Activated naive CD4-positive, alpha-beta T cell treated with anti-CD3 and anti-CD28 coated beads, Interleukin-2, amount 50 U/mL, for 24 hours (primary cell): ENCODE measurements at regions not wholly inside any gene's neighbourhood (a gene's known extent, or its start where the extent isn't known, plus 50 kb on each side); places are given as distances from the start of the nearest gene placed in this dataset.
A peak's percentile ranks its signal among the peaks of the same experiment; 100 is the strongest.

Experiments used
- H3K27ac Mint-ChIP-seq: one replicate; pipeline ENCODE4 v1.8.0; 2021; ENCODE audit warnings: mild to moderate bottlenecking, mixed read lengths
- H3K27me3 Mint-ChIP-seq: one replicate; pipeline ENCODE4 v1.8.0; 2021; ENCODE audit warnings: mixed read lengths
- H3K36me3 Mint-ChIP-seq: one replicate; pipeline ENCODE4 v1.8.0; 2021; ENCODE audit warnings: mixed read lengths
- H3K4me1 Mint-ChIP-seq: one replicate; pipeline ENCODE4 v1.8.0; 2021; ENCODE audit warnings: mixed read lengths
- H3K4me3 Mint-ChIP-seq: one replicate; pipeline ENCODE4 v1.8.0; 2021; ENCODE audit warnings: mild to moderate bottlenecking, mixed read lengths
- H3K9me3 Mint-ChIP-seq: one replicate; pipeline ENCODE4 v1.8.0; 2021; ENCODE audit warnings: mixed read lengths

- no peaks in the 10 kb centered on the region for H3K36me3 Mint-ChIP-seq
- no peaks in the 10 kb centered on the region for H3K9me3 Mint-ChIP-seq
- peaks cover 2% of the 10 kb centered on the region for H3K27me3 Mint-ChIP-seq
- no peak overlapping the region for H3K4me3 Mint-ChIP-seq
- H3K27ac Mint-ChIP-seq: no peak overlapping the region
- no peaks in the 10 kb centered on the region for H3K4me1 Mint-ChIP-seq
Observed at GRCh38 chr22:48178536-48178935, 1416.1 kb downstream of the TBC1D22A start.

- Mint-ChIP-seq H3K27ac (no peak overlapping the region), H3K36me3 (no peaks in the 10 kb centered on the region), H3K4me3 (no peak overlapping the region), H3K27me3 (peaks cover 2% of the 10 kb centered on the region), H3K9me3 (no peaks in the 10 kb centered on the region), H3K4me1 (no peaks in the 10 kb centered on the region)
Observed at GRCh38 chr22:48177631-48178030, 1415.2 kb downstream of the TBC1D22A start.

GRCh38 chr22:48175721-48176120 lies 1413.3 kb downstream of the TBC1D22A start:
- H3K27ac Mint-ChIP-seq: no peak overlapping the region
- no peaks in the 10 kb centered on the region for H3K4me1 Mint-ChIP-seq
- no peaks in the 10 kb centered on the region for H3K36me3 Mint-ChIP-seq
- H3K4me3 Mint-ChIP-seq: no peak overlapping the region
- H3K27me3 Mint-ChIP-seq: no peaks in the 10 kb centered on the region
- no peaks in the 10 kb centered on the region for H3K9me3 Mint-ChIP-seq

- H3K9me3 Mint-ChIP-seq: no peaks in the 10 kb centered on the region
- no peak overlapping the region for H3K27ac Mint-ChIP-seq
- H3K4me3 Mint-ChIP-seq: no peak overlapping the region
- no peaks in the 10 kb centered on the region for H3K36me3 Mint-ChIP-seq
- no peaks in the 10 kb centered on the region for H3K27me3 Mint-ChIP-seq
- H3K4me1 Mint-ChIP-seq: no peaks in the 10 kb centered on the region
Observed at GRCh38 chr22:48173773-48174160, 1411.3 kb downstream of the TBC1D22A start.

- Mint-ChIP-seq H3K4me1 (no peaks in the 10 kb centered on the region), H3K9me3 (no peaks in the 10 kb centered on the region), H3K27ac (no peak overlapping the region), H3K36me3 (no peaks in the 10 kb centered on the region), H3K27me3 (no peaks in the 10 kb centered on the region), H3K4me3 (no peak overlapping the region)
Observed at GRCh38 chr22:48173061-48173772, 1410.8 kb downstream of the TBC1D22A start.

- no peaks in the 10 kb centered on the region for H3K36me3 Mint-ChIP-seq
- no peak overlapping the region for H3K27ac Mint-ChIP-seq
- no peaks in the 10 kb centered on the region for H3K27me3 Mint-ChIP-seq
- no peaks in the 10 kb centered on the region for H3K9me3 Mint-ChIP-seq
- no peak overlapping the region for H3K4me3 Mint-ChIP-seq
- H3K4me1 Mint-ChIP-seq: no peaks in the 10 kb centered on the region
Observed at GRCh38 chr22:48171271-48171691, 1408.8 kb downstream of the TBC1D22A start.

GRCh38 chr22:48169227-48169626 lies 1406.8 kb downstream of the TBC1D22A start:
- Mint-ChIP-seq H3K4me1 (no peaks in the 10 kb centered on the region), H3K9me3 (no peaks in the 10 kb centered on the region), H3K27me3 (no peaks in the 10 kb centered on the region), H3K4me3 (no peak overlapping the region), H3K36me3 (no peaks in the 10 kb centered on the region), H3K27ac (no peak overlapping the region)

- no peaks in the 10 kb centered on the region for H3K27me3 Mint-ChIP-seq
- H3K36me3 Mint-ChIP-seq: no peaks in the 10 kb centered on the region
- H3K4me3 Mint-ChIP-seq: no peak overlapping the region
- H3K9me3 Mint-ChIP-seq: no peaks in the 10 kb centered on the region
- no peak overlapping the region for H3K27ac Mint-ChIP-seq
- H3K4me1 Mint-ChIP-seq: no peaks in the 10 kb centered on the region
Observed at GRCh38 chr22:48167238-48167637, 1404.8 kb downstream of the TBC1D22A start.

- no peaks in the 10 kb centered on the region for H3K27me3 Mint-ChIP-seq
- no peaks in the 10 kb centered on the region for H3K9me3 Mint-ChIP-seq
- no peaks in the 10 kb centered on the region for H3K36me3 Mint-ChIP-seq
- H3K4me3 Mint-ChIP-seq: no peak overlapping the region
- no peaks in the 10 kb centered on the region for H3K4me1 Mint-ChIP-seq
- H3K27ac Mint-ChIP-seq: no peak overlapping the region
Observed at GRCh38 chr22:48161298-48161697, 1398.8 kb downstream of the TBC1D22A start.

- Mint-ChIP-seq H3K9me3 (no peaks in the 10 kb centered on the region), H3K27ac (no peak overlapping the region), H3K27me3 (no peaks in the 10 kb centered on the region), H3K4me3 (no peak overlapping the region), H3K4me1 (no peaks in the 10 kb centered on the region), H3K36me3 (no peaks in the 10 kb centered on the region)
Observed at GRCh38 chr22:48157676-48158075, 1395.2 kb downstream of the TBC1D22A start.

- Mint-ChIP-seq H3K27ac (no peak overlapping the region), H3K4me1 (no peaks in the 10 kb centered on the region), H3K36me3 (no peaks in the 10 kb centered on the region), H3K9me3 (no peaks in the 10 kb centered on the region), H3K4me3 (no peak overlapping the region), H3K27me3 (no peaks in the 10 kb centered on the region)
Observed at GRCh38 chr22:48156603-48157355, 1394.3 kb downstream of the TBC1D22A start.

- Mint-ChIP-seq H3K27ac (no peak overlapping the region), H3K4me3 (no peak overlapping the region), H3K9me3 (no peaks in the 10 kb centered on the region), H3K36me3 (no peaks in the 10 kb centered on the region), H3K4me1 (no peaks in the 10 kb centered on the region), H3K27me3 (no peaks in the 10 kb centered on the region)
Observed at GRCh38 chr22:48155446-48155845, 1393.0 kb downstream of the TBC1D22A start.

- Mint-ChIP-seq H3K36me3 (no peaks in the 10 kb centered on the region), H3K27ac (no peak overlapping the region), H3K4me1 (no peaks in the 10 kb centered on the region), H3K4me3 (no peak overlapping the region), H3K27me3 (no peaks in the 10 kb centered on the region), H3K9me3 (no peaks in the 10 kb centered on the region)
Observed at GRCh38 chr22:48154943-48155240, 1392.4 kb downstream of the TBC1D22A start.

GRCh38 chr22:48154169-48154942 lies 1391.9 kb downstream of the TBC1D22A start:
- no peaks in the 10 kb centered on the region for H3K4me1 Mint-ChIP-seq
- no peaks in the 10 kb centered on the region for H3K36me3 Mint-ChIP-seq
- H3K27me3 Mint-ChIP-seq: no peaks in the 10 kb centered on the region
- H3K27ac Mint-ChIP-seq: peak overlapping the region; percentile 41
- H3K9me3 Mint-ChIP-seq: no peaks in the 10 kb centered on the region
- no peak overlapping the region for H3K4me3 Mint-ChIP-seq

GRCh38 chr22:48153726-48154125 lies 1391.3 kb downstream of the TBC1D22A start:
- H3K9me3 Mint-ChIP-seq: no peaks in the 10 kb centered on the region
- H3K27ac Mint-ChIP-seq: no peak overlapping the region
- no peaks in the 10 kb centered on the region for H3K27me3 Mint-ChIP-seq
- H3K4me3 Mint-ChIP-seq: no peak overlapping the region
- no peaks in the 10 kb centered on the region for H3K36me3 Mint-ChIP-seq
- H3K4me1 Mint-ChIP-seq: no peaks in the 10 kb centered on the region

GRCh38 chr22:48152916-48153315 lies 1390.5 kb downstream of the TBC1D22A start:
- H3K4me1 Mint-ChIP-seq: no peaks in the 10 kb centered on the region
- H3K36me3 Mint-ChIP-seq: no peaks in the 10 kb centered on the region

More at GRCh38 chr22:48152916-48153315, 1390.5 kb downstream of the TBC1D22A start:
- Mint-ChIP-seq H3K9me3 (no peaks in the 10 kb centered on the region), H3K27ac (no peak overlapping the region), H3K4me3 (no peak overlapping the region), H3K27me3 (no peaks in the 10 kb centered on the region)
